GM12878 (cell line): ENCODE measurements at regions not wholly inside any gene's neighbourhood (a gene's known extent, or its start where the extent isn't known, plus 50 kb on each side); places are given as distances from the start of the nearest gene placed in this dataset.

ENCODE experiments used
- ATAC-seq: fragments of 200-7000 bp; cut with Tn5 transposase; 3 replicates; pipeline ENCODE4 v1.9.1; 2020; ENCODE audit warnings: mild to moderate bottlenecking, moderate library complexity
- BruUV-seq: library from RNA; stranded (reverse); fragments of 400-500 nt; replicated peaks from 2 replicates; lab custom pipeline; 2021; lab: Mats Ljungman, UMichigan
- CTCF ChIA-PET: fragments of 300-600 bp; sonication (Branson Sonifier 250); formaldehyde crosslinking; extraction: SDS; loops from one replicate; lab custom pipeline; 2021; ENCODE audit warnings: inconsistent platforms; lab: Yijun Ruan, JAX
- POLR2A ChIA-PET: fragments of 350-600 bp; formaldehyde crosslinking; extraction: SDS; loops from one replicate; lab custom pipeline; 2021; ENCODE audit warnings: inconsistent platforms; lab: Charles Lee
- RAD21 ChIA-PET: fragments of 300-600 bp; sonication (Branson Sonifier 250); formaldehyde crosslinking; loops from one replicate; lab custom pipeline; 2023; ENCODE audit warnings: antibody characterized with exemption; ENCODE audit not compliant: unreplicated experiment; lab: Charles Lee
- SMC1A ChIA-PET: fragments of 300-600 bp; sonication (Branson Sonifier 250); formaldehyde crosslinking; loops from one replicate; lab custom pipeline; 2023; ENCODE audit not compliant: unreplicated experiment, uncharacterized antibody; lab: Charles Lee
- DNase-seq: peaks from one replicate; pipeline ENCODE4 v3.0.0-alpha.2; 2011; ENCODE audit warnings: low read depth, low spot score
- FAIRE-seq: peaks from 3 replicates; lab custom pipeline; 2011; peaks lifted over from hg19 to GRCh38; lab: Jason Lieb, UNC
- H2AFZ ChIP-seq: 2 replicates; pipeline ENCODE4 v1.6.0; 2011; ENCODE audit warnings: low read depth, low read length, control low read depth; ENCODE audit not compliant: control insufficient read depth
- H3K27ac ChIP-seq: 2 replicates; pipeline ENCODE4 v1.5.1; 2011; ENCODE audit warnings: control low read depth; ENCODE audit not compliant: control insufficient read depth, insufficient read depth
- H3K27me3 ChIP-seq, 2 experiments: replicated peaks in 1 of 2; 2 replicates each; pipeline versions ENCODE4 v1.6.0 to v1.6.1; 2011; ENCODE audit warnings: low read length in 1 of 2; ENCODE audit not compliant: control insufficient read depth in 2 of 2, insufficient read depth in 2 of 2
- H3K36me3 ChIP-seq, 2 experiments: 2 replicates each; pipeline ENCODE4 v1.5.1; 2011; ENCODE audit warnings: low read length in 1 of 2; ENCODE audit not compliant: control insufficient read depth in 2 of 2, insufficient read depth in 2 of 2
- H3K4me1 ChIP-seq: 2 replicates; pipeline ENCODE4 v1.6.1; 2011; ENCODE audit warnings: mild to moderate bottlenecking, low read length, moderate library complexity, mixed read lengths; ENCODE audit not compliant: control insufficient read depth, insufficient read depth
- H3K4me2 ChIP-seq: 2 replicates; pipeline ENCODE4 v1.6.0; 2011; ENCODE audit warnings: control low read depth; ENCODE audit not compliant: control insufficient read depth, insufficient read depth
- H3K4me3 ChIP-seq: fragments of 200-600 bp; sonication (generic); 2 replicates; pipeline ENCODE4 v1.5.1; 2016
- H3K79me2 ChIP-seq: 2 replicates; pipeline ENCODE4 v1.6.0; 2011; ENCODE audit warnings: low read length; ENCODE audit not compliant: control insufficient read depth, insufficient read depth
- H3K9ac ChIP-seq: 2 replicates; pipeline ENCODE4 v1.8.0; 2011; ENCODE audit warnings: low read length, control low read depth, mixed read lengths; ENCODE audit not compliant: control insufficient read depth, insufficient read depth
- H3K9me3 ChIP-seq: replicated peaks from 3 replicates; pipeline ENCODE4 v1.5.1; 2011; ENCODE audit warnings: mild to moderate bottlenecking, low read length; ENCODE audit not compliant: control insufficient read depth, insufficient read depth
- H4K20me1 ChIP-seq: 2 replicates; pipeline ENCODE4 v1.6.0; 2011; ENCODE audit not compliant: control insufficient read depth, insufficient read depth
- BCL11A ChIP-seq: IDR thresholded peaks from 2 replicates; pipeline ENCODE4 v1.6.1; 2011; ENCODE audit warnings: low read depth, low read length
- EED ChIP-seq: sonication (generic); IDR thresholded peaks from 2 replicates; pipeline ENCODE4 v1.6.1; 2016; ENCODE audit warnings: antibody characterized with exemption, low read depth
- FOXM1 ChIP-seq: IDR thresholded peaks from 2 replicates; pipeline ENCODE4 v1.6.1; 2012; ENCODE audit warnings: low read depth, mild to moderate bottlenecking, inconsistent platforms, low read length, moderate library complexity
- HDAC2 ChIP-seq: fragments of 200-600 bp; sonication (generic); IDR thresholded peaks from 2 replicates; pipeline ENCODE4 v1.6.1; 2017
- LARP7 ChIP-seq: fragments of 450-650 bp; IDR thresholded peaks from 2 replicates; pipeline ENCODE4 v1.6.1; 2017; ENCODE audit warnings: mild to moderate bottlenecking
- MXI1 ChIP-seq: fragments of 150-350 bp; IDR thresholded peaks from 2 replicates; pipeline ENCODE4 v1.6.1; 2011; ENCODE audit warnings: low read depth, mild to moderate bottlenecking, inconsistent platforms, low read length, improper control_type of control experiment
- RUNX3 ChIP-seq: IDR thresholded peaks from 2 replicates; pipeline ENCODE4 v1.6.1; 2012; ENCODE audit warnings: low read length, inconsistent platforms
- SP1 ChIP-seq: IDR thresholded peaks from one replicate; pipeline ENCODE4 v1.6.1; 2011; ENCODE audit warnings: low read depth, low read length
- SREBF1 ChIP-seq: IDR thresholded peaks from 2 replicates; pipeline ENCODE4 v1.6.1; 2012; ENCODE audit warnings: mild to moderate bottlenecking, low read length
- SRF ChIP-seq, 2 experiments: IDR thresholded peaks; 2 replicates each; pipeline ENCODE4 v1.6.1; 2011; ENCODE audit warnings: low read depth in 2 of 2, low read length in 2 of 2, mild to moderate bottlenecking in 1 of 2, moderate library complexity in 1 of 2
- STAT3 ChIP-seq: IDR thresholded peaks from 2 replicates; pipeline ENCODE4 v1.6.1; 2011; ENCODE audit warnings: low read depth, low read length, improper control_type of control experiment
- SUZ12 ChIP-seq: fragments of 200-600 bp; sonication (generic); IDR thresholded peaks from one replicate; pipeline ENCODE4 v1.6.1; 2018; ENCODE audit warnings: antibody characterized with exemption, mild to moderate bottlenecking; ENCODE audit not compliant: unreplicated experiment
- TAF1 ChIP-seq: IDR thresholded peaks from 2 replicates; pipeline ENCODE4 v1.6.1; 2011; ENCODE audit warnings: mild to moderate bottlenecking, low read depth, low read length, borderline replicate concordance
- ZNF217 ChIP-seq: fragments of 450-650 bp; IDR thresholded peaks from 2 replicates; pipeline ENCODE4 v1.6.1; 2017; ENCODE audit warnings: antibody characterized with exemption, mild to moderate bottlenecking
- ZNF274 ChIP-seq: IDR thresholded peaks from one replicate; pipeline ENCODE4 v1.8.0; 2011; ENCODE audit not compliant: insufficient read length, insufficient read depth
- ZNF384 ChIP-seq: IDR thresholded peaks from 2 replicates; pipeline ENCODE4 v1.6.1; 2012; ENCODE audit warnings: low read depth, mild to moderate bottlenecking, low read length, improper control_type of control experiment, borderline replicate concordance
- WGBS: methylation state at CpG from one replicate; pipeline ENCODE4 v1.1.6; 2016; ENCODE audit warnings: low lambda C conversion rate; ENCODE audit not compliant: insufficient replicate concordance, insufficient coverage; ENCODE audit errors: missing lambda C conversion rate; 5-methylcytosine and 5-hydroxymethylcytosine counted together
- in situ Hi-C: fragments of 300-500 bp; cut with MboI; formaldehyde crosslinking; loops from 9 replicates; pipeline ENCODE4 v1.14.3; 2018; ENCODE audit warnings: mixed read lengths
- intact Hi-C: fragments of 100-400 bp; cut with micrococcal nuclease; formaldehyde crosslinking; loops from one replicate; pipeline ENCODE4 v1.14.2; 2022; ENCODE audit not compliant: unreplicated experiment
- TF ChIP-seq, protein P1 (sequence below): fragments of 450-650 bp; IDR thresholded peaks from 2 replicates; pipeline ENCODE4 v1.6.1; 2017; ENCODE audit warnings: mild to moderate bottlenecking, low read depth, inconsistent platforms; ENCODE audit not compliant: poor library complexity, severe bottlenecking
- TF ChIP-seq, protein P2 (sequence below): fragments of 450-650 bp; IDR thresholded peaks from 2 replicates; pipeline ENCODE4 v1.6.1; 2017; ENCODE audit warnings: low read depth, mild to moderate bottlenecking, moderate library complexity
- TF ChIP-seq, protein P3 (sequence below): fragments of 450-650 bp; IDR thresholded peaks from 2 replicates; pipeline ENCODE4 v1.6.1; 2017; ENCODE audit warnings: antibody characterized with exemption, mild to moderate bottlenecking, moderate library complexity
- TF ChIP-seq, protein P4 (sequence below): fragments of 450-650 bp; IDR thresholded peaks from 2 replicates; pipeline ENCODE4 v1.6.1; 2014; ENCODE audit warnings: mild to moderate bottlenecking

DNA sequence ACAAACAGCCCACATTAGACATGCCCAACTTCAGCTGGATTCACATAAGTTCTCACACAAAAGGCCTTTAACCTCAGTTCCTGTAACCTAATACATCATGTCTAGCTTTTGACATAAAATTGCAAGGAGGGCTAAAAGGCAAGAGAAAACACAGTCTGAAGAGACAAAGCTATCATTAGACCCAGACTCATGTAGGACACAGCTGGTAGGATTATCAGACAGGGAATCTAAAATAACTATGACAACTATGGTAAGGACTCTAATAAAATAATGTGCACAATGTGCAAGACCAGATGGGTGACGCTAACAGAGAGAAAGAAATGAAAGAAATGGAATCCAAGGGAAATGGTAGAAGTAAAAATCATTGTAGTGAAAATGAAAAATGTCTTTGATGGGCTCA lies 643.2 kb upstream of the RAB6C start:
- Histone ChIP-seq H3K9me3 (peaks cover 1% of the 10 kb centered on the region; the same call in 2 of the 3 replicates), H3K4me2 (no peak overlapping the region), H3K36me3 (no peaks in the 10 kb centered on the region), H3K9ac (no peak overlapping the region), H3K4me3 (no peak overlapping the region), H2AFZ (no peak overlapping the region), H3K79me2 (no peaks in the 10 kb centered on the region), H4K20me1 (no peaks in the 10 kb centered on the region), H3K27me3 (no peaks in the 10 kb centered on the region), H3K4me1 (no peaks in the 10 kb centered on the region), H3K27ac (no peak overlapping the region)
- intact Hi-C loops (no loop called here), in situ Hi-C loops (no loop called here)
- FAIRE-seq: no peak
- ChIA-PET SMC1A (interaction anchor here (0.6 to 1.0 kb wide), 3 partner anchors 8 to 424 kb away, joined by 3 to 4 read pairs (median 3); no protein-coding TSS in a partner anchor), POLR2A (no interaction called here), CTCF (no interaction called here), RAD21 (no interaction called here)
- 67% methylated on average over 1 of the region's 1 CpG for WGBS
- no peak for TF ChIP-seq STAT3
- no peak for TF ChIP-seq SREBF1
- no peak for TF ChIP-seq FOXM1
- no peak for TF ChIP-seq ZNF384
- TF ChIP-seq, protein P1, sequence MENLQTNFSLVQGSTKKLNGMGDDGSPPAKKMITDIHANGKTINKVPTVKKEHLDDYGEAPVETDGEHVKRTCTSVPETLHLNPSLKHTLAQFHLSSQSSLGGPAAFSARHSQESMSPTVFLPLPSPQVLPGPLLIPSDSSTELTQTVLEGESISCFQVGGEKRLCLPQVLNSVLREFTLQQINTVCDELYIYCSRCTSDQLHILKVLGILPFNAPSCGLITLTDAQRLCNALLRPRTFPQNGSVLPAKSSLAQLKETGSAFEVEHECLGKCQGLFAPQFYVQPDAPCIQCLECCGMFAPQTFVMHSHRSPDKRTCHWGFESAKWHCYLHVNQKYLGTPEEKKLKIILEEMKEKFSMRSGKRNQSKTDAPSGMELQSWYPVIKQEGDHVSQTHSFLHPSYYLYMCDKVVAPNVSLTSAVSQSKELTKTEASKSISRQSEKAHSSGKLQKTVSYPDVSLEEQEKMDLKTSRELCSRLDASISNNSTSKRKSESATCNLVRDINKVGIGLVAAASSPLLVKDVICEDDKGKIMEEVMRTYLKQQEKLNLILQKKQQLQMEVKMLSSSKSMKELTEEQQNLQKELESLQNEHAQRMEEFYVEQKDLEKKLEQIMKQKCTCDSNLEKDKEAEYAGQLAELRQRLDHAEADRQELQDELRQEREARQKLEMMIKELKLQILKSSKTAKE: no peak
- TF ChIP-seq, protein P2, sequence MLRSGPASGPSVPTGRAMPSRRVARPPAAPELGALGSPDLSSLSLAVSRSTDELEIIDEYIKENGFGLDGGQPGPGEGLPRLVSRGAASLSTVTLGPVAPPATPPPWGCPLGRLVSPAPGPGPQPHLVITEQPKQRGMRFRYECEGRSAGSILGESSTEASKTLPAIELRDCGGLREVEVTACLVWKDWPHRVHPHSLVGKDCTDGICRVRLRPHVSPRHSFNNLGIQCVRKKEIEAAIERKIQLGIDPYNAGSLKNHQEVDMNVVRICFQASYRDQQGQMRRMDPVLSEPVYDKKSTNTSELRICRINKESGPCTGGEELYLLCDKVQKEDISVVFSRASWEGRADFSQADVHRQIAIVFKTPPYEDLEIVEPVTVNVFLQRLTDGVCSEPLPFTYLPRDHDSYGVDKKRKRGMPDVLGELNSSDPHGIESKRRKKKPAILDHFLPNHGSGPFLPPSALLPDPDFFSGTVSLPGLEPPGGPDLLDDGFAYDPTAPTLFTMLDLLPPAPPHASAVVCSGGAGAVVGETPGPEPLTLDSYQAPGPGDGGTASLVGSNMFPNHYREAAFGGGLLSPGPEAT: no peak
- TF ChIP-seq, protein P3, sequence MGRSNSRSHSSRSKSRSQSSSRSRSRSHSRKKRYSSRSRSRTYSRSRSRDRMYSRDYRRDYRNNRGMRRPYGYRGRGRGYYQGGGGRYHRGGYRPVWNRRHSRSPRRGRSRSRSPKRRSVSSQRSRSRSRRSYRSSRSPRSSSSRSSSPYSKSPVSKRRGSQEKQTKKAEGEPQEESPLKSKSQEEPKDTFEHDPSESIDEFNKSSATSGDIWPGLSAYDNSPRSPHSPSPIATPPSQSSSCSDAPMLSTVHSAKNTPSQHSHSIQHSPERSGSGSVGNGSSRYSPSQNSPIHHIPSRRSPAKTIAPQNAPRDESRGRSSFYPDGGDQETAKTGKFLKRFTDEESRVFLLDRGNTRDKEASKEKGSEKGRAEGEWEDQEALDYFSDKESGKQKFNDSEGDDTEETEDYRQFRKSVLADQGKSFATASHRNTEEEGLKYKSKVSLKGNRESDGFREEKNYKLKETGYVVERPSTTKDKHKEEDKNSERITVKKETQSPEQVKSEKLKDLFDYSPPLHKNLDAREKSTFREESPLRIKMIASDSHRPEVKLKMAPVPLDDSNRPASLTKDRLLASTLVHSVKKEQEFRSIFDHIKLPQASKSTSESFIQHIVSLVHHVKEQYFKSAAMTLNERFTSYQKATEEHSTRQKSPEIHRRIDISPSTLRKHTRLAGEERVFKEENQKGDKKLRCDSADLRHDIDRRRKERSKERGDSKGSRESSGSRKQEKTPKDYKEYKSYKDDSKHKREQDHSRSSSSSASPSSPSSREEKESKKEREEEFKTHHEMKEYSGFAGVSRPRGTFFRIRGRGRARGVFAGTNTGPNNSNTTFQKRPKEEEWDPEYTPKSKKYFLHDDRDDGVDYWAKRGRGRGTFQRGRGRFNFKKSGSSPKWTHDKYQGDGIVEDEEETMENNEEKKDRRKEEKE: no peak
- TF ChIP-seq BCL11A: no peak
- no peak for TF ChIP-seq HDAC2
- TF ChIP-seq ZNF217: no peak
- TF ChIP-seq MXI1: no peak
- TF ChIP-seq, protein P4, sequence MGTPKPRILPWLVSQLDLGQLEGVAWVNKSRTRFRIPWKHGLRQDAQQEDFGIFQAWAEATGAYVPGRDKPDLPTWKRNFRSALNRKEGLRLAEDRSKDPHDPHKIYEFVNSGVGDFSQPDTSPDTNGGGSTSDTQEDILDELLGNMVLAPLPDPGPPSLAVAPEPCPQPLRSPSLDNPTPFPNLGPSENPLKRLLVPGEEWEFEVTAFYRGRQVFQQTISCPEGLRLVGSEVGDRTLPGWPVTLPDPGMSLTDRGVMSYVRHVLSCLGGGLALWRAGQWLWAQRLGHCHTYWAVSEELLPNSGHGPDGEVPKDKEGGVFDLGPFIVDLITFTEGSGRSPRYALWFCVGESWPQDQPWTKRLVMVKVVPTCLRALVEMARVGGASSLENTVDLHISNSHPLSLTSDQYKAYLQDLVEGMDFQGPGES: no peak
- no peak for TF ChIP-seq SRF (IDR thresholded peaks at IDR 0.05; ENCODE audit: low read depth in 2 of 2, low read length in 2 of 2)
- no peak for TF ChIP-seq SP1
- TF ChIP-seq ZNF274: no peak
- no peak for TF ChIP-seq RUNX3
- TF ChIP-seq LARP7: no peak
- no peak for TF ChIP-seq EED
- no peak for TF ChIP-seq SUZ12
- TF ChIP-seq TAF1: no peak
- DNase-seq: no peak
- no TSS peak for BruUV-seq
- no peak for ATAC-seq
